Mammary epithelial cell (primary cell): ENCODE measurements at regions not wholly inside any gene's neighbourhood (a gene's known extent, or its start where the extent isn't known, plus 50 kb on each side); places are given as distances from the start of the nearest gene placed in this dataset.

Experiments used
- CTCF ChIP-seq, 2 donors: IDR thresholded peaks in 1 of 2; conservative IDR thresholded peaks in 1 of 2; 2 replicates each; pipeline ENCODE4 v1.5.1; 2011 to 2012; ENCODE audit warnings: inconsistent platforms in 2 of 2, low read length in 2 of 2, mild to moderate bottlenecking in 2 of 2, control low read depth in 1 of 2, low read depth in 1 of 2; ENCODE audit not compliant: insufficient read depth in 1 of 2; ENCODE audit errors: extremely low read depth in 1 of 2
- EZH2 ChIP-seq: IDR thresholded peaks from 2 replicates; pipeline ENCODE4 v1.6.1; 2012; ENCODE audit warnings: low read length, inconsistent platforms, borderline replicate concordance

GRCh38 chr16:85524365-85524629 lies 88.8 kb upstream of the GSE1 start:
- TF ChIP-seq EZH2: no peak
- no peak for TF ChIP-seq CTCF (conservative IDR thresholded peaks at IDR 0.05 in 1 of 2, IDR thresholded peaks at IDR 0.05 in 1 of 2; ENCODE audit: extremely low read depth in 1 of 2, insufficient read depth in 1 of 2, low read depth in 1 of 2, low read length in 2 of 2)
